ENCODE measurements at regions not wholly inside any gene's neighbourhood (a gene's known extent, or its start where the extent isn't known, plus 50 kb on each side); places are given as distances from the start of the nearest gene placed in this dataset.

DNA sequence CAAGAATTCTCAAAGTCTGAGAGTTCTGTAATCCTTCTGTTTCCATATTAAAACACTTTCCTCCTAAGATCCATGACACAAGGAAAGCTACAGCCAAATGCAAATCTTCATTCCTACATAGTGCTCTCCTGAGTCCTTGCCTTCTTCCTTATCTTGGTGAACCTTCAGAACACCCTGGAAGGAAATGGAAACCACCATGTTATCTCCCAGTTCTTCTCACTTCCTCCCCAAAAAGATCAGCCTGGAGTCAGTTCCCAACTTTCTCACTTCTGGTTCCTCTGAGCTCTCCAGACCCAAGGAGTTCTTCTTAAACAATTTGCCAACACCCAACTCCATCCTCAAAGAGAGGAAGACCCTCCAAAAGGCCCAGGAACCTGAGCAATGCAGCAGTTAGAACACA is 193.3 kb upstream of the CCN2 start:
- DNase-seq (ENCODE audit: low read depth in 4 of 4, low spot score in 2 of 4): no peak

DNA sequence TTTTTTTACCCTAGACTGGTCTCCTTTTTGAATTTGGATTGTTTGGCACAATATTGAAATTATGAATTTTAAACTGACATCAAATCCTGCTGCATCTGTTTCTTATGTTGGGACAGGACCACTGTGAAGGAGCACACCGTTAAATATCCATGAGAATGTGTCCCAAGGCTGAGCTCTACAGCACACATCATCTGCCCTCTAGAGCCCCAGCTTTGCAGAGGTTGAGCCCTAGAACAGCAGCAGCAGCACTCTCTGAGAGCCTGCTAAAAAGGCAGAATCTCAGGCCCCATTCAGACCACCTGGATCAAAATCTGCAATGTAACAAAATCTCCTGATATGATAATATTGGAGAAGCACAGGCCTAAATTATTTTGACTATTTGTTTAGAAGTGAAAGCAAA is 192.1 kb upstream of the CCN2 start:
- no peak for DNase-seq (ENCODE audit: low read depth in 4 of 4, low spot score in 2 of 4)

DNA sequence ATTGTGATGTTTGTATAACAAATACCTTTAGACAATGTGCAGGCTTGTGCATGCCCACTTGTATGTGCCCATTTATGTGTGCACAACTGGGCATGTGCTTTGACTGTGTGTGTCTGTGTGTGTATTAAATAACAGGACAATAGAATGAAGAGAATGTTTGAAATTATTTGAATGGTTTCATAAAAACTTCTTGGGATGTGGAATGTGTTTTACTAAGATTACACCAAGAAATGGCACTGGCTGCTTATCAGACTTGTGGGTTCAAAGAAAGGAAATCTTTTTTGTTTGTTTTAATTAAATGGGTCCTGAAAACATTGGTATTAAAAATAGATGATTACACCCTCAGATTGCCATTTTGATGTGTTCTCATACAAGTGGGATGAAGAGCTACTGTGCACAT is 191.6 kb upstream of the CCN2 start:
- DNase-seq (ENCODE audit: low read depth in 4 of 4, low spot score in 2 of 4): no peak

- DNase-seq (ENCODE audit: low read depth in 4 of 4, low spot score in 2 of 4): no peak
Measured at GRCh38 chr6:132142308-132142707, 191.1 kb upstream of the CCN2 start.

DNA sequence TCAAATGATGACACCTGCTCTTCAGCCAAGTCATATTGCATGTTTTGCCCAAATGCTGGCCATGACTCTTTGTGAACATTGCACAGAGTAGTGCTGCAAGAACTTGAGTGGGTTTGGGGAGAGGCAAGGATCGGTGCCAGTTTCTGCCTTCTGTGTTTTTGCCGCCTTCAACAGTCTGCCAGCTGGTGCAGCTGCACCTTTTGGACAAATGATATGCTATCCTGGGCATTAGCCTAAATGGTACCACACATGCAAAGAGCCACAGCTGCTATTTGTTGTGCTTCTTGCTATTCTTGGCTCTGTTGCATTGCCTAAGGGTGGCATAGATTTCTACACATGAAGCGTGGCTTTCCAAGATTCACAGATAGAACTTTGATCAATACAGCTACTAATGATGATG is 189.0 kb upstream of the CCN2 start:
- DNase-seq (ENCODE audit: low read depth in 4 of 4, low spot score in 2 of 4): no peak

GRCh38 chr6:132139611-132140010 is 188.4 kb upstream of the CCN2 start:
- no peak for DNase-seq (ENCODE audit: low read depth in 4 of 4, low spot score in 2 of 4)

DNA sequence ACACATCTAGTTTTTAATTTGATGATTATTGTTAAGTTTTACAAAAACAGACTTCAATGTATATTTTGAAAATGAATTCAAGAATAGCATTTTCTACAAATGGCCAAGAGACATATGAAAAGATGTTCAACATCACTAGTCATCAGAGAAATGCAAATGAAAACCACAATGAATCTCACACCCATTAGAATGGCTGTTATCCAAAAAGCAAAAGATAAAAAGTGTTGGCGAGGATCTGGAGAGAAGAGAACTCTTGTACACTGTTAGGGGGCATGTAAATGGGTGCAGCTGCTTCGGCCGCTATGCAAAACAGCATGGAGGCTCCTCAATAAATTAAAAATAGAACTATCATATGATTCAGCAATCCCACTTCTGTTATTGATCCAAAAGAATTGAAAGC is 185.8 kb upstream of the CCN2 start:
- DNase-seq (ENCODE audit: low read depth in 4 of 4, low spot score in 2 of 4): no peak

- no peak for DNase-seq (ENCODE audit: low read depth in 4 of 4, low spot score in 2 of 4)
Measured at GRCh38 chr6:132135409-132135808, 184.2 kb upstream of the CCN2 start.

- no peak for DNase-seq (ENCODE audit: low read depth in 4 of 4, low spot score in 2 of 4)
Measured at GRCh38 chr6:132133736-132134445, 182.7 kb upstream of the CCN2 start.

DNA sequence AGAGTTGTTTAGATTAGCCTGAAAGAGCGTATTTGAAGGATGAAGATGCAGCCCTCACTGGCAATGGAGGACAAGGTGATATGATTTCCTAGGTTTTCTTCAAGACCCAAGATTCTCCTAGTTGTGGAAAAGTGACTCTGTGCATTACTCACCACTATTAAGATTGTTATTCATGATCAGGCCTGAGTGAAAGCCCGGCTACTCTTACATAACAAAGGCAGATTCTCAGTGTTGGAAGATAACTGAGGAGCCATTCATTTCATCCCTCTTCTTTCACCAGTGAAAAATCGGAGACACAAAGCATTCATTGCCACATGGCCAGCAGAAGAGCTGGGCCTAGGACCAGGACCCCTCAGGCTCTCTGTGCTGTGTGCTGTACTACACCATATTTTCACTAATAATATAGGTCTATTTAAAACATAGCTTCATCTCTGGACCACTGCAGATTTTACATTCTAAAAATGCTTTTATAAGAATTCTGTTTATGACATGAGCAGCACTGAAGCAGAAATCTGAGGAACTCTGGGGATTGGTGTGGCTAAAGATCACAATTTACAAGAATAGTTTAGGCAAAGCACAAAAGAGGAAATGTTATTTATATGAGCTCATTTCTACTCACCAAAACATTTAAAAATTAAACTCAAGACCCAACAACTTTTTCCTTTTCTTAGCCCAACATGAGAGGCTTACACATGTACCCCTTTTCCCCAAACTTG is 181.9 kb upstream of the CCN2 start:
- no peak for DNase-seq (ENCODE audit: low read depth in 4 of 4, low spot score in 2 of 4)

GRCh38 chr6:132132422-132132821 is 181.2 kb upstream of the CCN2 start:
- no peak for DNase-seq (ENCODE audit: low read depth in 4 of 4, low spot score in 2 of 4)

DNA sequence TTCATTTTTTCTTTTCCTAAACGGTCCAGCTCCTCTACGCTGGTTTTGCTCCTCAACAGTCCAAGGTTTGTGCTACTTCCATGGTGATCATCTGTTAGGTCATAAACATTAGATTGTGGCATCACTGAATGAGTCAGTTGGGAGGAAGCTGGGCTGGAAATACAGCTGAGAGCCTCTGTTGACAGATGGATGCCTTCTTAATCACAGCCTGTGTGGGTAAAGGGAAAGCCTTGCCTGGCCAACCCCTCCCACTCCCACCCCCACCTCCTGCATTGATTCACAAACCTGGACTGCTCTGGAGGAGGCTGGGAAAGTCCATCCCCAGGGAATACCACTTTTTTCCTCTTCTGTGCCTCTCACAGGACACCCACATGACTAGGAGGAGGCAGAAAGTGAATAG is 180.6 kb upstream of the CCN2 start:
- DNase-seq (ENCODE audit: low read depth in 4 of 4, low spot score in 2 of 4): no peak

DNA sequence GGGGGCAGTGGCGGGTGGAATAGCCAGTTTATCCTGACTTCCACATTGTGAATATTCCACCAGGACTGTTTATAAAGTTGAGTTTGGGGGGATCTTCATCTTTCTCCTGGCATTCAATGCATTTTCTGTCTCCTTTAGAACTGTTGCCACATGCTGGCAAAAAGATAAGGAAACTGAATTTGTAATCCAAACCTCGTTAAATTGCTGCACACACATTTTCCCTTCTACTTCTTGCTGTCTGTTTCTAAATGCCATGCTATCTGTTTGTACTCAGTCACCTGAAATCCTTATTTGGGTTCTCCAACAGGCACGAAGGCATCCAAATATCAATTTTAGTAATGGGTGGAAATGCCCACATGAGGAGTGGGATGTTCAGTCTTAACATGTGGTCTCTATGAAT is 180.2 kb upstream of the CCN2 start:
- no peak for DNase-seq (ENCODE audit: low read depth in 4 of 4, low spot score in 2 of 4)

DNA sequence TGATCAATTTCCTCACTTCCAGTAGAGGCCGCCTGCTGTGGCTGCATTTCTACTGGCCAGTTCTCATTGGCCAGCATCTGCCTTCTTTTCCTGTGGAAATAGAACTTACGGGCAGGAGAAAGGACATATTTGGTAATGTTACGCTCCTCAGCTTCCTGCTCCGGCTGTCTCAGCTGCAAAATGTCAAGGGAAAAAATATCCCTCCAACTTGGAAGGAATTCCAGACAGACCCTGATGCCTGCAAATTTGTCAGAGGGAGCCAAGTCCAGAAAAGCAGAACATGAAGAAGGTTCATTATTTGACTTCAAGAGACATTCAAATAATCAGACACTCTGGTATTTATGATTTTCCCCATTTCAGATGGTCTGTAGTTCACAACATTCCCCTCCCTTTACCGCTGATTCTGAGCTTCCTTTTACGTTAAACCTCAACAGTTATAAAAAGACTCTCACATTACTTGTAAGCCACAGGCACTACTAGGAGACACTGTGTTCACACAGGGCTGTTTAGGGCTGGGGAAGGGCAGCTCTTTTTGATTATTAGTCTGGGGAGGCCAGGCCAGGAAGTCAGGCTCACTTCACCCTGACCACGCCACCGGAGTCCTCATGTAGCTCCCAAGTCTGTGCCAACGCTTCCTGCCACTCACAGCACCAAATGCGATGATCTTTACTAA is 179.6 kb upstream of the CCN2 start:
- DNase-seq (ENCODE audit: low read depth in 4 of 4, low spot score in 2 of 4): peak in 3 of 4 donors; percentile 25 to 42 (median 39)

- DNase-seq (ENCODE audit: low read depth in 4 of 4, low spot score in 2 of 4): no peak
Measured at GRCh38 chr6:132128424-132128823, 177.3 kb upstream of the CCN2 start.

DNA sequence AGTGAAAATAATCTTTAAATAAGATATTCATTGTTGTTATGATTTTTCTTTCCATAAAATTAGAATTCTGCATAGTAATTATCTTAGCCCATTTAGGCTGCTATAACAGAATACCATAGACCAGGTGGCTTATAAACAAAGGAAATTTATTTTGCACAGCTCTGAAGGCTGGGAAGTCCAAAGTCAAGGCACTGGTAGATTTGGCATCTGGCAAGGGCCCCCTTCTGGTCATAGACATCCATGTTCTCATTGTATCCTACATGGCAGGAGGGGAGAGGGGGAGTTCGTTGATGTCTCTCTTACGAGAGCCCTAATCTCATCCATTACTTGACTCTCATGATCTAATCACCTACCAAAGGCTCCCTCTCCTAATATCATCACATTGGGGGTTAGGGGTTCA is 175.0 kb upstream of the CCN2 start:
- DNase-seq (ENCODE audit: low read depth in 4 of 4, low spot score in 2 of 4): no peak

- DNase-seq (ENCODE audit: low read depth in 4 of 4, low spot score in 2 of 4): no peak
Measured at GRCh38 chr6:132122871-132123270, 171.7 kb upstream of the CCN2 start.

DNA sequence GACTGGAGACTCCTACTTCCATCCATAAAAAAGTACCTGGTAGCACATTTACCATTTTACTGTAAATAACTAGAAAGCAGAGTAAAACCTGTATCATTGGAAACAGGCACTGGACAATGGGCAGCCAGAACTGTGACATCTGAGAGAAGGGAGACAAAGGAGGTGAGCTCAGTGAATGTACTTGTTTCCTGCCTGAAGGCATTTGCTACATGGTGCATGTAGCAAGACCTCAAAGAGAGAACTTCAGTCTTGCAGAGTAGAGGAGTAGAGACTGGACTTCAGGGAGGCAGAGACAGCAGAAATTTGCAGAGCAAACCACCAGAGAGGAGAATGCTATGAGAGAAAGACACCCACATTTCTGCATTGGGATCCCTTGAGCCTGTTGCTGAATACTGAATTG is 171.0 kb upstream of the CCN2 start:
- no peak for DNase-seq (ENCODE audit: low read depth in 4 of 4, low spot score in 2 of 4)

DNA sequence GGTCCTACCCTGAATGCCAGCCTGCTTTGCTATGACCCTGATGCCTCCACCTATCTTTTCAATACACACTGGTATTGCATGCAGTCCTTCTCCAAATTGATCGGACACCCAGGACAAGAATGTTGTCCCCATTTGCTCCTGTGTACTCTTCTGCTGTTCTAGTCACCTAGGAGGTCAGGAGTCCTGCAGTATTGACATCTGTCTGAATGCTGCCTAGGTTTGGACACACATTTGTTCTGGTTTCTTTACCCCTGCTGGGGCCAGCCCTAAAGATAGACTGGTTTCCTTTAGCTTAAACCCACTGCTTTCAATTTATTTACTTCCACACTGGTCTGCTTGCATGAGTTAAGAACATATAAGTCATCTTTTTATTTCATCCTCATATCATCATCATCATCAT is 167.0 kb upstream of the CCN2 start:
- DNase-seq (ENCODE audit: low read depth in 4 of 4, low spot score in 2 of 4): no peak

DNA sequence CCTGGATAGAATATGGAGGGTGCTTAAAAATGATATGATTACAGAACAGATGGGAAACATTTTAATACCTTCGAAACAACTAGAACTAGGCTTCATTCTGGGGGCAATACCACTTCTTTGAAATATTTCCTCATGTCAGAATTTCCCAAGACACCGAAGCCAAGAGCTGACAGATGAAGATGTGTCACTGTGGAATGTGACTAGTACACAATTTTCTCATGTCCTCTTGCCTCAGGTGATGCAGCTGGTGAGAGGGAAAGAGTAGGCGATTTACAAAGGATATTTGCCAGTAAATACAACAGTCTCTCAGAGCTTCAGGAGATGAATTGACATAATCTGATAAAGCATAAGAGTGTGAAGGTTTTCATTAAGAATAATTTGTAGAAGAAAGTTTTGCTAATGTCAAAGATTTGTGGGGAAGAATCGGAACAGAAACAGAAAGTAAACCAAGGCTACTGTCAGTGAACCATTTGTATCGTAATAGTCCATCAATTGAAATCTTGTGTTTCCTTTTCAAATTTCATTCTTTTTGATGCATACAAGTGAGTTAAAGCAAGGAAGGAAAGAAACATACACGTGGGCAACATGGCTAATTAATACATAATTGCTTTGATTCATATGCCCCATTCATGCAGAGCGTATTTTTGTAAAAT is 164.7 kb upstream of the CCN2 start:
- DNase-seq (ENCODE audit: low read depth in 4 of 4, low spot score in 2 of 4): no peak

DNA sequence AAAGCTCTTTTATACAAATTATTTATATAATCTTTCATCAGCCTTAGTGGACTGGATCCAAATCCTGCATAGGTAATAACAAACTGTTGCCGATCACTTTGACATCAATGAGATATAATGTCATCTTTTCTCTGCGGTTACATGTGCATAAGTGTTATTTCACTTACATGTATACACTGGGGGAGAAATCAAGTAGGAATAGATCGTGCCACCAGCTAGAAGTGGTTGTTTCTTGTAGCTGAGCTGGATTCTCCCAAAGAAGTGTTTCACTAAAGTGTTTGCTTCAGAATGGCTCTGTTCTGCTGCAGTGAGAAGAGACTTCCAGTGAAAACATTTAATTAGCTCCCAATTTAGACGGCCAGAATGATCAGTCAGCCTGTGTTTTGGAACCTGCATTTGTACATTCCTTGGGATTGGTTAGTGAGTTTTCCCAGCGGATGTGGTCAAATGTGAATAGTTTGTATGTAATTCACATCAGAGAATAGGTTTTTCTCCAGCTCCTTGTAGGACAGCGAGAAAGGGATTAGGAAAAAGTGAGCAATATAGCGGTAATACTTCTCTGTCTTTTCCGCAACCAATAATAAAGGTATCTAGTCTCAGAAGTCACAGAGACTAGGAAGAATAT is 163.1 kb upstream of the CCN2 start:
- no peak for DNase-seq (ENCODE audit: low read depth in 4 of 4, low spot score in 2 of 4)

Measured in left renal cortex interstitium (tissue), 4 donors.